ENCODE measurements at regions not wholly inside any gene's neighbourhood (a gene's known extent, or its start where the extent isn't known, plus 50 kb on each side); places are given as distances from the start of the nearest gene placed in this dataset.

DNA sequence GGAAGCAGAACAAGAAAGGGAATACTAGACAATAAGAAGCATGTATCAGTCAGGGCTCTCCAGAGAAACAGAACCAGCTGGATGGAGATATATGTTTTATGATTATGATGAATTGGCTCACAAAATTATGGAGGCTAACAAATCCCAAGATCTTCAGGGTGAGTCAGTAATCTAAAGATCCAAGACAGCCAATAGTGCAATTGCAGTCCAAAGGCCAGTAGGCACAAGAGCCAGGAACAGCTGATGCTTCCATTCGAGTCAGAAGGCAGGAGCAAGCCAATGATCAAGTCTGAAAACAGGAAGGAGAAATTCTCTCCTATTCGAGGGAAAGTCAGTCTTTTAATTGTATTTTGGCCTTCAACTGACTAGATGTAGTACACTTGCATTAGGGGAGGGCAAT, 164.9 kb upstream of the ST8SIA2 start:
- TF ChIP-seq EZH2 (IDR thresholded peaks at IDR 0.05; ENCODE audit: borderline replicate concordance, control insufficient read depth, low read depth, low read length) (no peak), RCOR1 (conservative IDR thresholded peaks at IDR 0.05; ENCODE audit: low read depth, low read length) (no peak), SREBF1 (IDR thresholded peaks at IDR 0.05; ENCODE audit: low read length) (no peak)
